ENCODE measurements at regions not wholly inside any gene's neighbourhood (a gene's known extent, or its start where the extent isn't known, plus 50 kb on each side); places are given as distances from the start of the nearest gene placed in this dataset.

GRCh38 chr12:84807249-84807648 is 105.3 kb downstream of the SLC6A15 start:
- DNase-seq, result no peak

GRCh38 chr12:84805474-84805858 is 107.1 kb downstream of the SLC6A15 start:
- DNase-seq, result no peak

GRCh38 chr12:84804691-84805473 is 107.7 kb downstream of the SLC6A15 start:
- no peak for DNase-seq

- DNase-seq, result no peak
Measured at GRCh38 chr12:84803661-84804060, 108.9 kb downstream of the SLC6A15 start.

- DNase-seq, result no peak
Measured at GRCh38 chr12:84802161-84802560, 110.4 kb downstream of the SLC6A15 start.

GRCh38 chr12:84793558-84794367 is 118.8 kb downstream of the SLC6A15 start:
- DNase-seq, result no peak

- DNase-seq, result no peak
Measured at GRCh38 chr12:84791444-84791843, 121.2 kb downstream of the SLC6A15 start.

GRCh38 chr12:84789184-84789583 is 123.4 kb downstream of the SLC6A15 start:
- no peak for DNase-seq

- DNase-seq, result no peak
Measured at GRCh38 chr12:84787253-84787652, 125.3 kb downstream of the SLC6A15 start.

- no peak for DNase-seq
Measured at GRCh38 chr12:84786622-84787021, 126.0 kb downstream of the SLC6A15 start.

- no peak for DNase-seq
Measured at GRCh38 chr12:84785951-84786350, 126.6 kb downstream of the SLC6A15 start.

- no peak for DNase-seq
Measured at GRCh38 chr12:84785281-84785680, 127.3 kb downstream of the SLC6A15 start.

GRCh38 chr12:84779169-84779568 is 133.4 kb downstream of the SLC6A15 start:
- no peak for DNase-seq

- DNase-seq, result no peak
Measured at GRCh38 chr12:84772281-84772680, 140.3 kb downstream of the SLC6A15 start.

- DNase-seq, result no peak
Measured at GRCh38 chr12:84767079-84767478, 145.5 kb downstream of the SLC6A15 start.

- no peak for DNase-seq
Measured at GRCh38 chr12:84766375-84766774, 146.2 kb downstream of the SLC6A15 start.

- DNase-seq, result no peak
Measured at GRCh38 chr12:84764001-84764400, 148.6 kb downstream of the SLC6A15 start.

- DNase-seq, result no peak
Measured at GRCh38 chr12:84763107-84763506, 149.5 kb downstream of the SLC6A15 start.

GRCh38 chr12:84760091-84760865 is 152.3 kb downstream of the SLC6A15 start:
- no peak for DNase-seq

- DNase-seq, result no peak
Measured at GRCh38 chr12:84757978-84758377, 154.6 kb downstream of the SLC6A15 start.

- DNase-seq, result no peak
Measured at GRCh38 chr12:84756961-84757360, 155.6 kb downstream of the SLC6A15 start.

GRCh38 chr12:84745127-84745526 is 167.5 kb downstream of the SLC6A15 start:
- DNase-seq, result no peak

- no peak for DNase-seq
Measured at GRCh38 chr12:84741692-84742091, 170.9 kb downstream of the SLC6A15 start.

Measured in NCI-H187 treated with DMSO at 0.1 percent for 48 hours (cell line).